Astrocyte (in vitro differentiated cells and primary cell): ENCODE measurements at regions not wholly inside any gene's neighbourhood (a gene's known extent, or its start where the extent isn't known, plus 50 kb on each side); places are given as distances from the start of the nearest gene placed in this dataset.

Experiments
- CTCF ChIP-seq: IDR thresholded peaks from 2 replicates; pipeline ENCODE4 v1.5.1; 2011; ENCODE audit warnings: low read depth, mild to moderate bottlenecking, inconsistent platforms, low read length, moderate library complexity; ENCODE audit not compliant: insufficient read depth
- EZH2 ChIP-seq: IDR thresholded peaks from 2 replicates; pipeline ENCODE4 v1.6.1; 2012; ENCODE audit warnings: mild to moderate bottlenecking, low read length, inconsistent platforms; ENCODE audit not compliant: insufficient read depth

GRCh38 chr5:93311881-93312280 is 269.1 kb downstream of the NR2F1-AS1 start:
- TF ChIP-seq CTCF (no peak), EZH2 (no peak)
